CD14-positive monocyte (primary cell): ENCODE measurements at regions not wholly inside any gene's neighbourhood (a gene's known extent, or its start where the extent isn't known, plus 50 kb on each side); places are given as distances from the start of the nearest gene placed in this dataset.

Experiments
- DNase-seq, 3 donors: peaks; one replicate each; pipeline ENCODE4 v3.0.0-alpha.2; 2011 to 2022
- H2AFZ ChIP-seq: 2 replicates; pipeline ENCODE4 v1.6.0; 2012; ENCODE audit warnings: mild to moderate bottlenecking, low read depth, low read length, inconsistent platforms; ENCODE audit not compliant: insufficient read depth, poor library complexity, severe bottlenecking
- H3K27ac ChIP-seq, 2 donors: 1 replicate in 1 of 2; 2 replicates in 1 of 2; pipeline ENCODE4 v1.5.1; 2012 to 2013; ENCODE audit warnings: low read length in 2 of 2, control low read depth in 1 of 2, inconsistent platforms in 1 of 2, low read depth in 1 of 2, mild to moderate bottlenecking in 1 of 2
- H3K27me3 ChIP-seq, 2 donors: one replicate each; pipeline versions ENCODE4 v1.6.0 to v1.6.1; 2011 to 2013; ENCODE audit warnings: low read length in 2 of 2; ENCODE audit not compliant: control insufficient read depth in 2 of 2, insufficient read depth in 2 of 2
- H3K36me3 ChIP-seq, 2 donors: replicated peaks in 1 of 2; 1 replicate in 1 of 2; 2 replicates in 1 of 2; pipeline versions ENCODE4 v1.5.1 to v1.6.1; 2012 to 2013; ENCODE audit warnings: low read length in 2 of 2, control low read depth in 1 of 2, inconsistent platforms in 1 of 2, mild to moderate bottlenecking in 1 of 2; ENCODE audit not compliant: insufficient read depth in 2 of 2, control insufficient read depth in 1 of 2
- H3K4me1 ChIP-seq, 2 donors: 1 replicate in 1 of 2; 2 replicates in 1 of 2; pipeline versions ENCODE4 v1.5.1 to v1.6.1; 2012 to 2013; ENCODE audit warnings: low read length in 2 of 2, control low read depth in 1 of 2, inconsistent platforms in 1 of 2, mild to moderate bottlenecking in 1 of 2, moderate library complexity in 1 of 2; ENCODE audit not compliant: insufficient read depth in 2 of 2, control insufficient read depth in 1 of 2
- H3K4me2 ChIP-seq: replicated peaks from 2 replicates; pipeline ENCODE3; 2012; ENCODE audit warnings: low read length, moderate library complexity, mild to moderate bottlenecking; ENCODE audit not compliant: poor library complexity, severe bottlenecking; ENCODE audit errors: extremely low read depth
- H3K4me3 ChIP-seq, 3 experiments: fragments of 200-600 bp in 1 of 3; sonication (generic) in 1 of 3; replicated peaks in 1 of 3; 1 replicate in 2 of 3; 2 replicates in 1 of 3; pipeline ENCODE4 v1.5.1; 2011 to 2013; ENCODE audit warnings: low read length in 3 of 3, mild to moderate bottlenecking in 3 of 3, control low read depth in 2 of 3, low read depth in 2 of 3, inconsistent platforms in 1 of 3, moderate library complexity in 1 of 3
- H3K79me2 ChIP-seq: 2 replicates; pipeline ENCODE4 v1.6.0; 2012; ENCODE audit warnings: mild to moderate bottlenecking, control low read depth, inconsistent platforms, low read length, moderate library complexity; ENCODE audit not compliant: insufficient read depth
- H3K9ac ChIP-seq: 2 replicates; pipeline ENCODE4 v1.6.0; 2017; ENCODE audit warnings: low read length, mild to moderate bottlenecking; ENCODE audit not compliant: insufficient read depth, poor library complexity, severe bottlenecking
- H3K9me3 ChIP-seq, 2 donors: replicated peaks in 1 of 2; 1 replicate in 1 of 2; 2 replicates in 1 of 2; pipeline versions ENCODE4 v1.5.1 to v1.6.1; 2012 to 2013; ENCODE audit warnings: low read length in 2 of 2, control low read depth in 1 of 2; ENCODE audit not compliant: control insufficient read depth in 1 of 2, insufficient read depth in 1 of 2
- H4K20me1 ChIP-seq: 2 replicates; pipeline ENCODE4 v1.6.0; 2012; ENCODE audit warnings: mild to moderate bottlenecking, low read length, control low read depth, moderate library complexity; ENCODE audit not compliant: insufficient read depth
- H3K27ac Mint-ChIP-seq, 7 donors: one replicate each; pipeline ENCODE4 v1.8.0; 2020; ENCODE audit warnings: mild to moderate bottlenecking in 7 of 7, mixed read lengths in 7 of 7, moderate library complexity in 6 of 7, inconsistent platforms in 2 of 7
- H3K27me3 Mint-ChIP-seq, 3 donors: one replicate each; pipeline ENCODE4 v1.8.0; 2021 to 2022; ENCODE audit warnings: low read depth in 3 of 3, mild to moderate bottlenecking in 3 of 3, mixed read lengths in 3 of 3, moderate library complexity in 3 of 3, inconsistent platforms in 1 of 3
- H3K36me3 Mint-ChIP-seq, 2 donors: one replicate each; pipeline ENCODE4 v1.8.0; 2020; ENCODE audit warnings: mixed read lengths in 2 of 2, inconsistent platforms in 1 of 2, mild to moderate bottlenecking in 1 of 2
- H3K4me1 Mint-ChIP-seq: one replicate; pipeline ENCODE4 v1.8.0; 2020; ENCODE audit warnings: mild to moderate bottlenecking, mixed read lengths
- H3K4me3 Mint-ChIP-seq, 2 donors: one replicate each; pipeline ENCODE4 v1.8.0; 2020; ENCODE audit warnings: mild to moderate bottlenecking in 2 of 2, mixed read lengths in 2 of 2, moderate library complexity in 1 of 2
- H3K9me3 Mint-ChIP-seq, 7 donors: one replicate each; pipeline ENCODE4 v1.8.0; 2020 to 2022; ENCODE audit warnings: mixed read lengths in 7 of 7, mild to moderate bottlenecking in 6 of 7, moderate library complexity in 6 of 7, inconsistent platforms in 2 of 7
- CTCF ChIP-seq: fragments of 200-600 bp; IDR thresholded peaks from one replicate; pipeline ENCODE4 v1.8.0; 2022; ENCODE audit warnings: antibody characterized with exemption, mild to moderate bottlenecking
- WGBS: methylation state at CpG from one replicate; pipeline ENCODE4 v1.1.5; 2013; ENCODE audit warnings: missing lambda C conversion rate; ENCODE audit not compliant: insufficient coverage; 5-methylcytosine and 5-hydroxymethylcytosine counted together
- intact Hi-C, 2 donors: fragments of 100-400 bp; cut with micrococcal nuclease; formaldehyde crosslinking; loops; one replicate each; pipeline versions ENCODE4 v1.15.0 to v1.15.1; 2023

- intact Hi-C loops: loop anchor here in 1 of 2 donors (10.0 kb wide), 1 partner anchor 132 kb away; the partner anchor contains the start of gene SMAD6
- no peak overlapping the region for H3K4me3 ChIP-seq
- no peak overlapping the region for H2AFZ ChIP-seq
- H3K9ac ChIP-seq: no peak overlapping the region
- no peak for TF ChIP-seq CTCF
- H3K9me3 ChIP-seq: peaks cover 0 to 8% of the 10 kb centered on the region in 2 donors
- H3K27ac ChIP-seq: peak overlapping the region; percentile 34 to 56
- DNase-seq: no peak
- no peak overlapping the region for H3K4me2 ChIP-seq
- peaks cover 0 to 12% (median 10%) of the 10 kb centered on the region in 7 donors for H3K9me3 Mint-ChIP-seq
- no peaks in the 10 kb centered on the region for H3K36me3 ChIP-seq
- no peaks in the 10 kb centered on the region for H3K27me3 Mint-ChIP-seq
- H4K20me1 ChIP-seq: no peaks in the 10 kb centered on the region
- H3K27me3 ChIP-seq: no peaks in the 10 kb centered on the region
- peaks cover 55 to 62% of the 10 kb centered on the region in 2 donors for H3K4me1 ChIP-seq
- peak overlapping the region in 5 of 7 donors; percentile 10 to 85 (median 85) for H3K27ac Mint-ChIP-seq
- no peaks in the 10 kb centered on the region for H3K79me2 ChIP-seq
- peaks cover 0 to 2% of the 10 kb centered on the region in 2 donors for H3K36me3 Mint-ChIP-seq
- no peak overlapping the region for H3K4me3 Mint-ChIP-seq
- WGBS: 100% methylated on average over 7 of the region's 9 CpGs
- peaks cover 57% of the 10 kb centered on the region for H3K4me1 Mint-ChIP-seq
These were observed 134.4 kb downstream of the SMAD6 start for GRCh38 chr15:66836231-66837030.

- no peak for DNase-seq
- H3K9ac ChIP-seq: no peak overlapping the region
- no peak overlapping the region for H3K27ac ChIP-seq
- H3K9me3 ChIP-seq: peaks cover 0 to 8% of the 10 kb centered on the region in 2 donors
- TF ChIP-seq CTCF: no peak
- peaks cover 0 to 8% of the 10 kb centered on the region in 2 donors for H3K36me3 Mint-ChIP-seq
- peaks cover 49 to 57% of the 10 kb centered on the region in 2 donors for H3K4me1 ChIP-seq
- peaks cover 0 to 12% (median 11%) of the 10 kb centered on the region in 7 donors for H3K9me3 Mint-ChIP-seq
- H3K27me3 ChIP-seq: no peaks in the 10 kb centered on the region
- H2AFZ ChIP-seq: no peak overlapping the region
- intact Hi-C loops: loop anchor here in 1 of 2 donors (10.0 kb wide), 1 partner anchor 133 kb away; the partner anchor contains the start of gene SMAD6
- no peaks in the 10 kb centered on the region for H3K79me2 ChIP-seq
- H4K20me1 ChIP-seq: no peaks in the 10 kb centered on the region
- no peak overlapping the region for H3K4me2 ChIP-seq
- no peak overlapping the region for H3K4me3 Mint-ChIP-seq
- no peaks in the 10 kb centered on the region for H3K36me3 ChIP-seq
- peaks cover 0 to 7% (median 3%) of the 10 kb centered on the region in 3 donors for H3K27me3 Mint-ChIP-seq
- peaks cover 50% of the 10 kb centered on the region for H3K4me1 Mint-ChIP-seq
- WGBS: 86% methylated on average over 5 of the region's 7 CpGs
- no peak overlapping the region for H3K4me3 ChIP-seq
- H3K27ac Mint-ChIP-seq: no peak overlapping the region
These were observed 136.2 kb downstream of the SMAD6 start for GRCh38 chr15:66838202-66838601.
